ENCODE measurements at regions not wholly inside any gene's neighbourhood (a gene's known extent, or its start where the extent isn't known, plus 50 kb on each side); places are given as distances from the start of the nearest gene placed in this dataset. TPM values are rescaled to one million over a fixed set of nuclear protein-coding genes. Genes with fewer than 3 reads are reported as not detected.

Small RNA genes in the stretch of these regions (small RNA-seq; reads per million reads assigned to genes)
- not detected for gene RNU7-155P

All from HT1080 (cell line).